NCI-H446 (cell line): ENCODE measurements at regions not wholly inside any gene's neighbourhood (a gene's known extent, or its start where the extent isn't known, plus 50 kb on each side); places are given as distances from the start of the nearest gene placed in this dataset.

Experiments
- DNase-seq, 2 experiments: peaks; one replicate each; lab custom pipeline; 2025; lab: John Stamatoyannopoulos, UW

- DNase-seq = no peak
Measured at GRCh38 chr6:141313986-141314385, 818.7 kb upstream of the GJE1 start.

- DNase-seq = no peak
Measured at GRCh38 chr6:141309295-141309694, 823.4 kb upstream of the GJE1 start.

GRCh38 chr6:141307309-141307998 lies 825.3 kb upstream of the GJE1 start:
- DNase-seq = no peak

GRCh38 chr6:141303907-141304306 lies 828.8 kb upstream of the GJE1 start:
- DNase-seq = no peak

- DNase-seq = no peak
Measured at GRCh38 chr6:141301779-141302178, 830.9 kb upstream of the GJE1 start.

- DNase-seq = no peak
Measured at GRCh38 chr6:141290941-141291721, 841.6 kb upstream of the GJE1 start.

GRCh38 chr6:141288947-141289346 lies 843.8 kb upstream of the GJE1 start:
- DNase-seq = no peak

GRCh38 chr6:141282263-141282662 lies 850.5 kb upstream of the GJE1 start:
- no peak for DNase-seq

GRCh38 chr6:141269684-141270083 lies 863.0 kb upstream of the GJE1 start:
- DNase-seq = no peak

GRCh38 chr6:141267420-141267819 lies 865.3 kb upstream of the GJE1 start:
- no peak for DNase-seq

GRCh38 chr6:141265756-141266623 lies 866.7 kb upstream of the GJE1 start:
- no peak for DNase-seq

GRCh38 chr6:141264101-141264500 lies 868.6 kb upstream of the GJE1 start:
- DNase-seq = no peak

GRCh38 chr6:141261672-141262060 lies 871.1 kb upstream of the GJE1 start:
- no peak for DNase-seq

GRCh38 chr6:141261016-141261671 lies 871.6 kb upstream of the GJE1 start:
- DNase-seq = no peak

- DNase-seq = no peak
Measured at GRCh38 chr6:141260627-141261015, 872.1 kb upstream of the GJE1 start.

GRCh38 chr6:141259807-141260206 lies 872.9 kb upstream of the GJE1 start:
- no peak for DNase-seq

GRCh38 chr6:141259091-141259490 lies 873.6 kb upstream of the GJE1 start:
- no peak for DNase-seq

- no peak for DNase-seq
Measured at GRCh38 chr6:141258516-141258915, 874.2 kb upstream of the GJE1 start.

- no peak for DNase-seq
Measured at GRCh38 chr6:141254336-141254735, 878.4 kb upstream of the GJE1 start.

- DNase-seq = no peak
Measured at GRCh38 chr6:141252828-141253608, 879.7 kb upstream of the GJE1 start.

GRCh38 chr6:141251286-141251685 lies 881.4 kb upstream of the GJE1 start:
- DNase-seq = no peak
